Heart left ventricle (tissue), 16 donors: ENCODE measurements at regions not wholly inside any gene's neighbourhood (a gene's known extent, or its start where the extent isn't known, plus 50 kb on each side); places are given as distances from the start of the nearest gene placed in this dataset.

Experiments
- ATAC-seq, 4 donors: fragments of 200-7000 bp; cut with Tn5 transposase; one replicate each; pipeline ENCODE4 v1.9.1; 2020 to 2022; ENCODE audit warnings: moderate library complexity in 4 of 4, mild to moderate bottlenecking in 3 of 4, moderate number of reproducible peaks in 1 of 4
- DNase-seq, 5 donors: peaks; one replicate each; pipeline ENCODE4 v3.0.0-alpha.2; 2020
- H3K27ac ChIP-seq, 12 donors: fragments of 200-600 bp; sonication (generic) in 4 of 12; one replicate each; pipeline versions ENCODE4 v1.5.0 to v1.8.0; 2016 to 2022; ENCODE audit warnings: mild to moderate bottlenecking in 2 of 12
- H3K27me3 ChIP-seq, 9 donors: fragments of 200-600 bp; sonication (generic) in 2 of 9; one replicate each; pipeline versions ENCODE4 v1.5.1 to v1.8.0; 2016 to 2022; ENCODE audit warnings: mild to moderate bottlenecking in 3 of 9
- H3K36me3 ChIP-seq, 9 donors: fragments of 200-600 bp; sonication (generic) in 2 of 9; one replicate each; pipeline versions ENCODE4 v1.5.0 to v1.8.0; 2018 to 2022; ENCODE audit warnings: mild to moderate bottlenecking in 2 of 9
- H3K4me1 ChIP-seq, 12 donors: fragments of 200-600 bp; sonication (generic) in 4 of 12; one replicate each; pipeline versions ENCODE4 v1.5.0 to v1.8.0; 2016 to 2022; ENCODE audit warnings: mild to moderate bottlenecking in 3 of 12
- H3K4me3 ChIP-seq, 12 donors: fragments of 200-600 bp; sonication (generic) in 4 of 12; one replicate each; pipeline versions ENCODE4 v1.5.0 to v1.8.0; 2017 to 2022; ENCODE audit warnings: mild to moderate bottlenecking in 9 of 12, moderate library complexity in 4 of 12
- H3K9me3 ChIP-seq, 12 donors: fragments of 200-600 bp; sonication (generic) in 4 of 12; one replicate each; pipeline versions ENCODE4 v1.5.0 to v1.8.0; 2016 to 2022; ENCODE audit warnings: mild to moderate bottlenecking in 1 of 12
- CTCF ChIP-seq, 12 donors: fragments of 200-600 bp; sonication (generic) in 4 of 12; IDR thresholded peaks; one replicate each; pipeline versions ENCODE4 v1.5.0 to v1.8.0; 2018 to 2022; ENCODE audit warnings: antibody characterized with exemption in 12 of 12, mild to moderate bottlenecking in 5 of 12
- POLR2A ChIP-seq, 2 donors: fragments of 450-650 bp; IDR thresholded peaks; one replicate each; pipeline ENCODE4 v1.6.1; 2017; ENCODE audit warnings: antibody characterized with exemption in 2 of 2, mild to moderate bottlenecking in 2 of 2, moderate library complexity in 2 of 2
- WGBS, 4 donors: extraction: QIAGEN DNeasy Blood & Tissue Kit in 2 of 4; methylation state at CpG; one replicate each; pipeline versions ENCODE4 v1.1.5 to v1.1.7; 2013 to 2018; 5-methylcytosine and 5-hydroxymethylcytosine counted together
- intact Hi-C, 10 donors: fragments of 100-400 bp; cut with DNase I; formaldehyde crosslinking; loops; one replicate each; pipeline versions ENCODE4 v1.11.1 to v1.14.2; 2022
- donor health status: ischemic (EF 13 %, LVEDD 7.1; RV severe dilation, severe dysfunction).
- donor health status: healthy with polysubstance abuse.
- donor health status: DM: no; HTN: yes; CAD: no.
- donor health status: DM: no; HTN: no; CAD: no.
- donor health status: ischemic (EF 25% LVEDD 6.9; RV normal size, moderate dysfunction).
- donor health status: ischemic (EF 25% LVEDD 5.7; RV mildly dilated, moderate dysfunction).
- donor health status: healthy.
- donor health status: DM: yes; HTN: yes; CAD: no.
- donor health status: ischemic (EF 35%, LVEDD 5.7; RV mildly dilated, moderate dysfunction).
- donor health status: nonischemic (EF 11% LVEDD 7.7; RV severe dilation, severe dysfunction).
- donor health status: DM: yes; HTN: yes; CAD: no.
- donor health status: PGD.
- donor health status: ischemic (EF 29% LVEDD 5.4; RV normal size, mild dysfunction).
- donor health status: nonischemic (EF 23%, LVEDD 6.1; RV moderate dilation, normal function).

GRCh38 chr11:70842256-70842655 is 410.1 kb downstream of the SHANK2 start:
- no peak for DNase-seq
- ATAC-seq = no peak
- peaks cover 0 to 9% (median 0%) of the 10 kb centered on the region in 9 donors for H3K27me3 ChIP-seq
- H3K9me3 ChIP-seq = peaks cover 0 to 13% (median 2%) of the 10 kb centered on the region in 12 donors
- intact Hi-C loops = no loop called here
- H3K27ac ChIP-seq = no peak overlapping the region
- TF ChIP-seq CTCF (IDR thresholded peaks at IDR 0.05) (no peak), POLR2A (IDR thresholded peaks at IDR 0.05) (no peak)
- H3K36me3 ChIP-seq = no peaks in the 10 kb centered on the region
- H3K4me1 ChIP-seq = no peaks in the 10 kb centered on the region
- no peak overlapping the region for H3K4me3 ChIP-seq
- WGBS, 4 donors = 75 to 79% (median 77%) methylated on average over 3 to 6 of the region's 6 CpGs

- H3K27me3 ChIP-seq = peaks cover 0 to 9% (median 0%) of the 10 kb centered on the region in 9 donors
- 77 to 82% (median 81%) methylated on average over 12 to 14 of the region's 14 CpGs for WGBS, 4 donors
- TF ChIP-seq POLR2A (IDR thresholded peaks at IDR 0.05) = no peak
- no peak for TF ChIP-seq CTCF (IDR thresholded peaks at IDR 0.05)
- H3K4me3 ChIP-seq = no peak overlapping the region
- peak in 1 of 5 donors; percentile 26 for DNase-seq
- H3K4me1 ChIP-seq = no peaks in the 10 kb centered on the region
- no peak overlapping the region for H3K27ac ChIP-seq
- ATAC-seq = no peak
- intact Hi-C loops = no loop called here
- H3K36me3 ChIP-seq = no peaks in the 10 kb centered on the region
- H3K9me3 ChIP-seq = peaks cover 0 to 13% (median 2%) of the 10 kb centered on the region in 12 donors
These were observed 409.7 kb downstream of the SHANK2 start for GRCh38 chr11:70842701-70843100.

GRCh38 chr11:70843906-70844305 is 408.5 kb downstream of the SHANK2 start:
- no peaks in the 10 kb centered on the region for H3K4me1 ChIP-seq
- TF ChIP-seq POLR2A (IDR thresholded peaks at IDR 0.05) (no peak), CTCF (IDR thresholded peaks at IDR 0.05) (no peak)
- H3K27ac ChIP-seq = no peak overlapping the region
- ATAC-seq = no peak
- no peak overlapping the region for H3K4me3 ChIP-seq
- 87 to 91% (median 89%) methylated on average over 6 of the region's 6 CpGs for WGBS, 4 donors
- peaks cover 0 to 9% (median 0%) of the 10 kb centered on the region in 9 donors for H3K27me3 ChIP-seq
- H3K36me3 ChIP-seq = no peaks in the 10 kb centered on the region
- intact Hi-C loops = no loop called here
- DNase-seq = no peak
- peaks cover 0 to 3% (median 0%) of the 10 kb centered on the region in 12 donors for H3K9me3 ChIP-seq

GRCh38 chr11:70844387-70844786 is 408.0 kb downstream of the SHANK2 start:
- 76 to 91% (median 81%) methylated on average over 14 of the region's 14 CpGs for WGBS, 4 donors
- DNase-seq (peak in 1 of 5 donors; percentile 31), ATAC-seq (no peak)

More at GRCh38 chr11:70844387-70844786, 408.0 kb downstream of the SHANK2 start:
- H3K4me3 ChIP-seq = no peak overlapping the region
- intact Hi-C loops = no loop called here
- TF ChIP-seq POLR2A (IDR thresholded peaks at IDR 0.05) = no peak
- TF ChIP-seq CTCF (IDR thresholded peaks at IDR 0.05) = no peak
- H3K4me1 ChIP-seq = no peaks in the 10 kb centered on the region
- H3K27ac ChIP-seq = no peak overlapping the region
- peaks cover 0 to 6% (median 0%) of the 10 kb centered on the region in 12 donors for H3K9me3 ChIP-seq
- no peaks in the 10 kb centered on the region for H3K36me3 ChIP-seq
- H3K27me3 ChIP-seq = peaks cover 0 to 9% (median 0%) of the 10 kb centered on the region in 9 donors
